ENCODE measurements at regions not wholly inside any gene's neighbourhood (a gene's known extent, or its start where the extent isn't known, plus 50 kb on each side); places are given as distances from the start of the nearest gene placed in this dataset.
A peak's percentile ranks its signal among the peaks of the same experiment; 100 is the strongest.

- DNase-seq (ENCODE audit: low spot score) = no peak
Measured at GRCh38 chr2:104408266-104408665, 445.6 kb upstream of the POU3F3 start.

GRCh38 chr2:104410136-104410535, 443.8 kb upstream of the POU3F3 start:
- DNase-seq (ENCODE audit: low spot score) = no peak

GRCh38 chr2:104412384-104412783, 441.5 kb upstream of the POU3F3 start:
- peak; percentile 4 for DNase-seq (ENCODE audit: low spot score)

DNA sequence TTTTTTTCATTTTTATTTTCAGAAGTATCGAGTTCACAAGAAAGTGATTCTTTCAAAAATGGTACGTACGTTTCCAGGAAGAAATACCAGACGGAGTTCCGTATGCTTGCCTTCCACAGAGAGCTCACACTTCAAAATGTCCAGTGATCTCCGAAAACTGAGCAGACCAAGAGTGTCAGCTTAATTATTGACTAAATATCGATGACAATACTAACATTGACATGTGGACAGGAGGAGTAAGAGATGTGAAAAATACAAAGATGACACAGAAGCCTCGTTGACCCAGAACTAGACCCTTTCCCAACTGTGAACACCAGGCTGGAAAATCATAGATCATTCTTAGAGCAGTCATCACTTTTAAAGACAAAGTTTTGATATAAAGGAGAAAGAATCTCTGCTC, 440.0 kb upstream of the POU3F3 start:
- DNase-seq (ENCODE audit: low spot score) = no peak

DNA sequence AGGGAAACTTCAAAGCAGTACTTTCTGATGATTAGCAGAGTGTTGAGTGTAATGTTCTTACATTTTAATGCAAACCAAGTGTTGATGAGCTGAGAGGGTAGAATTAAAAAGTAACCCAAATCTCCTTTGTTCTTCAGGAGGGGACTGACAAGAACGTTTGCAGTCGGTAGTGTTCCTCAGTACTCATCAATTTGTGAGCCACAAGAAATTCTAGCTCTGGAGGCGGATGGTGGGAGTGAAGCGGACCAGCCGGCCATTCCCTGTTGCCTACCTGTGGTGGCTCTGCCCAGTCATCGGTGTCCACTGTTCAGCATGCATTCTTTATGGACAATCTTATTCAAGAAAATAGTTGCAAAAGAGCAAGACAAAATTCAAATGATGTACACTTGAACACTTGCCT, 438.6 kb upstream of the POU3F3 start:
- DNase-seq (ENCODE audit: low spot score) = no peak

DNA sequence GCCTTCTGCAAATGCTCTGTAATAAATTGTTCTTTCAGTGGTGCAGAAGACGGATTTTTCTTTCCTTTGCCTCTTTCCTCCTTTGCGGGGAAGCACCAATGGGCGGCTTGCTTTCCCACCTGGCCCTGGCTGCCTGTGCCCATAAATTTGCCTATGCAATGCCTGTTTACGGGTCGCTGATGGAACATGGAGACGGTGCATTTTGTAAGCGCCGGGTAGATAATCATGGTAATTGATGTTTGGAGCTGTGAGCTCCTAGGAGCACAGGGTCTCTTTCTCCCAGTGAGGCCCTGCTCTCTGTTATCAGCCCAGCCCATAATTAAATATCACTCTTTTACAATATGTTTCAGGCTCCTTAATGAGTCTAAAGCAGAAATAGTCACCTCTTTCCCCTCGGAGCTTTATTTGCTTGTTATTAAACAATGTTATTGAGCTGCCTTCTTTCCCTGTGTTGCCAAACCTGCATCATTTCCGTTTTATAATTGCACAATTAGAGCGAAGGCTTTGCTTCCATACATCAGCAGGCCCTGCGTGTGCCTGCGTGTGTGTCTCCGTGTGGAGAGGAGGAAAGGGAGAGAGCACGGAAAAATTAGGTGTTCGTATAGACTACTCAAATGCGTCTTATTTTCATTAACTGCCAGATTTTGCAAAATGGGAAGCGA, 437.4 kb upstream of the POU3F3 start:
- DNase-seq (ENCODE audit: low spot score) = no peak

DNA sequence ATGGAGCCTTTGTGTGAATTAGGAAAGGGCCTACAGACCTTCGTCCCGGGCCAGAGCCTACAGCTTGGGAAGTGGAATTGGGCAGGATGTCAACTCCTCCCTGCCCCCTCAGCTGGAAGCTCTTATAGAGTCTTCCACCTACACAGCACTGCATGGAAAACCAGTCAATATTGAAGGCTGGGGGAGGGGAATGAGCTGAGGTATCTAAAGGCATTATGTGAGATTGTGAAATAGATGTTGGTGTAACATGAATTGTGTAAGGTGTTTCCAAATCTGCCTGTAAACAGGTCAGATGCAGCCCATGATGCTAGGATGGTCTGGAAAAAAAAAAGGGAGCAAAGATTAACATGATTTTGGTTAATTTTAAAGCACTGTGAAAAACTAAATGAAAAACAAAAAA, 433.5 kb upstream of the POU3F3 start:
- no peak for DNase-seq (ENCODE audit: low spot score)

DNA sequence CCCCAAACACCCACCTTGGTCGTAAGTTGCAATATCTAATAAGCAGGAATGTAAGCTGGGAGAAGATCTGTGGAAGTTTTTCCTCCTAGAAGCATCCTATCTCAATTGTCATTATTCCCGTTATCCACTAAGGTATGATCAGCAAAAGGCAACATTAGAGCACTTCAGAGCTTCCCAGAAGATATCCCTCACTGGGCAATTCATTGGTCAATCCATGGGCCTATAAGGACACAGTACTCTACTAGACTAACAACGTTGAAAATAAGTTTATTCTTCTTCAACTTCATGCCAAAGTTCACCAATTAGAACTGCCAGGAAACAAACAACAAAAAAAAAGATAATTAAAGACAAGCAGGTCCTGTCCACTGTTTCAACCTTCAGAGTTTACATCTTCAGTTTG, 433.0 kb upstream of the POU3F3 start:
- no peak for DNase-seq (ENCODE audit: low spot score)

- DNase-seq (ENCODE audit: low spot score) = peak; percentile 44
Measured at GRCh38 chr2:104425850-104426595, 427.9 kb upstream of the POU3F3 start.

DNA sequence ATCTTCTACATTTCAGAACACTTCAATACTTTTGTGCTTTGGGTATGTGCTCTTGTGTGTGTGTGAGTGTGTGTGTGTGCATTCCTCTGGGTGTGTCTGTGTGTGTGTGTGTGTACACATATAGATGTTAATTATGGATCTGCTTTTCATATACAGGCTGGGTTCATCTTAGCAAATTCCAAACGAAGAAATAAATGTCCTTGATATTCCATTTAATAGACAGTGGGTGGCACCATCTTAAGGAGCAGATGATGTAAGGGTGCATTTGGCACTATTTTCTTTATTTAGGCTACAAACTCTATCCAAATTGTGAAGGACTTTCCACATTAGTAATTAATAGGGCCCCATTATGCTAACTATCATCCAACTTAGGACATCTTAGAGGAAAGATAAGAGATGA, 425.8 kb upstream of the POU3F3 start:
- no peak for DNase-seq (ENCODE audit: low spot score)

GRCh38 chr2:104429639-104430358, 424.1 kb upstream of the POU3F3 start:
- no peak for DNase-seq (ENCODE audit: low spot score)

- DNase-seq (ENCODE audit: low spot score) = no peak
Measured at GRCh38 chr2:104430359-104430740, 423.6 kb upstream of the POU3F3 start.

GRCh38 chr2:104430852-104431251, 423.1 kb upstream of the POU3F3 start:
- DNase-seq (ENCODE audit: low spot score) = no peak

DNA sequence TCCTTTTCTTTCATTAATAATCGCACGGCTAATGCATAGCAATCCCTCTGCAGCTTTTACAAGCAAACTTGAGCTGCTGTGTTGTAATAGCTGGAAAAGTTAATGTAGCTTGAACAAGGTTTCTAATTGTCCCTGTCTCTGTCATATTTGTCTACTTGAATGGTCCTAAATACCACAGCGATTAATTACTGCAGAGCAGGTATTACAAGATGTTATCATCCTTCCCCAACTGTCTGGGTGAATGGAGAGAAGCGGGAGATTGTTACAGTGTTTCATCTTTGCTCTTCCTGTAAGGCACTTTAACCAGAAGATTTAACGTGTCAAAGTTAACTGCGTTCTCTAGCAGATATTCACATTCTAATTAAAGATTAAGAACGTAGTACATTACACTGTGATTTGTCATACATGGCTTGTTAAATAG, 422.2 kb upstream of the POU3F3 start:
- DNase-seq (ENCODE audit: low spot score) = no peak

GRCh38 chr2:104432401-104432800, 421.5 kb upstream of the POU3F3 start:
- no peak for DNase-seq (ENCODE audit: low spot score)

GRCh38 chr2:104432991-104433390, 420.9 kb upstream of the POU3F3 start:
- no peak for DNase-seq (ENCODE audit: low spot score)

DNA sequence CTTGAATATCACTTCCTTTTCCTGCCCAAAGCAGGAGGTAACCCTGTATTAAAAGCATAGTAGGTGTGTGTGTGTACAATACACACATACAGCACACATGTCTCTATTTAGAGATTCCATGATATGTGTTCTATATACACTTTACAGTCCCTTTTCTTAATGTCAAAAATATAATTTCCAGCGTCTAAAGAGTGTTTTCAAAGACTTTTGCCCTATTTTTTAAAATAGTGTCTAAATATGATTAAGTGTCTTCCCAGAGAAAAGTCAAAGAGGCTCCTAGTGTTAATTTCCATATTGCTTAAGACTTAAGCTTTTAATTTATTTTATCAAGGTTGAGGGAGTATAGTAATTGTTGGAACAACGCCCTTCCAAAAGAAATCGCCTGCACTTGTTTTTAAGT, 420.3 kb upstream of the POU3F3 start:
- DNase-seq (ENCODE audit: low spot score) = no peak

DNA sequence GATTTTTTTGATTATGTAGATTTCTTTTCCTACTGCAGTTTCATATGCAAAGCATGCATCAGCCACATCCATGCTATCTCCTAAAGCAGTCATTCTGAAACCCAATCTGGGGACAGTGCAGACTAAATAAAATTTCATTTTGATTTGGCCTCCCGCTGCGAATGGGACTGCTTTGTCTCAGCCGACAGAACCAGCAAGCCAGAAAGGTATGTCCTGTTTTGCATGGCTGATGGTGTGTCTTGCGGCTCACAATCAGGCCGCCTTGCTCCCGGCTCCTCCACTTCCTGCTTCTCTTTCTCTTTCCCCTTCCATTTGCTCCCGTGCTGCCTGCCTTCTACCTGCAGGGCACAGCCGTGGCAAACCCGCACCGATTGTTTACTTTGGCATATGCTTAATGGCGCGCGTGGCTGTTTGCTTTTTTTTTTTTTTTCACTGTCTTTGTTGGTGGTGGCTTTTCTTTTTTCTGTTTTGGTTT, 419.6 kb upstream of the POU3F3 start:
- DNase-seq (ENCODE audit: low spot score) = peak; percentile 33

DNA sequence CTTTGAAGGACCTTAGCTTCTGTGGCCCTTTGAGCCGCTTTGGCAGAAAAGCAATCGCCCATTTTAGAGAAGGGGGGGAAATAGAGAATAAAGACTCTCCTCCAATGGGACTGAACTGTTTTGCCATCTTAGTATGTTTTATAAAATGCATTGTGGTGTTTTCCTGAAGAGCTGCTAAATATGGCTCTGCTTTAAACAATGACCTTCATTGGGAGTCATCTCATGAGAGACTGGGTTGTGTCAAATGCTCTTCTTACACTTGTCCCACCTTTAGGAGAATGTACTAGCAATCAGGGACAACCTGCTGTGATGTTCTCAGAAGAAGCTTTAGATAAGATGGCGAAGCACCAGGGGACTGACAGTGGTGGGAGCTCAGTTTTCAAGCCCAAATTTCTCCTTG, 418.9 kb upstream of the POU3F3 start:
- DNase-seq (ENCODE audit: low spot score) = no peak

DNA sequence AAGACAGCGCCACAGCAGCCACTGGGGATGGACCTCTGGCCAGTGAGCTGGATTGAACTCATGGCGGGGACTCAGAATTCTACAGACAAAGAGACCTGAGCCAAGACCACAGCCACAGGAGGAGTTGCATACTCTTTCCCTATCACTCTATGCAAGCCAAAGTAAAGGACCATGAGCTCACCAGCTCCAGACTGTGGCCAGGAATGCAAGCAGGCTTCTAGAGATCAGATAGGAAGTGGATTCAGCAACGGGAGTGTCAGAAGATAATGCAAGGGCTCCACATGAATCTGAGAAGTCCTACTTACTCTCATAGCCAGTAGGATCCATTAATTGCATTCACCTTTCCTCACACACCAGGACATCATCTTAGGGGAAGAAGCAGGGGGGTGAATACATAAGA, 415.4 kb upstream of the POU3F3 start:
- no peak for DNase-seq (ENCODE audit: low spot score)

DNA sequence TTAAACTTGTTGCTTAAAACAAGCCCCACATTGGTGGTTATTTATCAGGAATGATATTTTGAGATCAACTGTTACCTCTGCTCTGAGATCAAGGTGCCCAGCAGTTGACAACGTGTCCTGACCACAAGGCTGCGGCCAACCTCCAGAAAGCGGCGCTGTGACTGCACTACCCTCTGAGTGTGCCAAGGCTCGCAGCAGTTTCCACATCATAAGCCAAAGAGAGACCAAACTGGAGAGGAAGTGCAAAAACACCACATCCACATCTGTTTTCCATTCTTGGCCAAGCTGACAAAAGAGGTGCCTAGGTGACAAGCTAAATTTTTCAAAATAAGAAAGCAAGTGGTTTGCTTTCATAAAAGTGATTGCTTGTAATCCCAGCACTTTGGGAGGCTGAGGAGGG, 410.8 kb upstream of the POU3F3 start:
- no peak for DNase-seq (ENCODE audit: low spot score)

GRCh38 chr2:104444392-104444791, 409.5 kb upstream of the POU3F3 start:
- no peak for DNase-seq (ENCODE audit: low spot score)

- DNase-seq (ENCODE audit: low spot score) = no peak
Measured at GRCh38 chr2:104444889-104445288, 409.0 kb upstream of the POU3F3 start.
